Liver (tissue), 3 donors: ENCODE measurements at regions not wholly inside any gene's neighbourhood (a gene's known extent, or its start where the extent isn't known, plus 50 kb on each side); places are given as distances from the start of the nearest gene placed in this dataset.

Experiments
- EGR1 ChIP-seq, 2 donors: IDR thresholded peaks; 2 replicates each; pipeline ENCODE4 v1.6.1; 2016 to 2018; ENCODE audit warnings: antibody characterized with exemption in 2 of 2, low read depth in 2 of 2
- HNF4A ChIP-seq, 2 donors: conservative IDR thresholded peaks; 2 replicates each; pipeline ENCODE4 v1.6.1; 2016; ENCODE audit warnings: antibody characterized with exemption in 2 of 2, mild to moderate bottlenecking in 2 of 2
- RAD21 ChIP-seq, 2 donors: IDR thresholded peaks; 2 replicates each; pipeline ENCODE4 v1.6.1; 2016; ENCODE audit warnings: antibody characterized with exemption in 2 of 2, mild to moderate bottlenecking in 2 of 2
- SP1 ChIP-seq: IDR thresholded peaks from 2 replicates; pipeline ENCODE4 v1.6.1; 2018; ENCODE audit warnings: antibody characterized with exemption, mild to moderate bottlenecking
- TAF1 ChIP-seq: conservative IDR thresholded peaks from 2 replicates; pipeline ENCODE4 v1.6.1; 2016; ENCODE audit warnings: antibody characterized with exemption, mild to moderate bottlenecking
- TF ChIP-seq, protein P1 (sequence below): IDR thresholded peaks from 2 replicates; pipeline ENCODE4 v1.6.1; 2016; ENCODE audit warnings: antibody characterized with exemption
- TF ChIP-seq, protein P2 (sequence below): fragments of 150-350 bp; IDR thresholded peaks from 2 replicates; pipeline ENCODE4 v1.5.1; 2017; ENCODE audit warnings: improper control_type of control experiment, low read depth, low read length; ENCODE audit not compliant: missing input control
- donor health status: healthy.
- donor health status: healthy.

DNA sequence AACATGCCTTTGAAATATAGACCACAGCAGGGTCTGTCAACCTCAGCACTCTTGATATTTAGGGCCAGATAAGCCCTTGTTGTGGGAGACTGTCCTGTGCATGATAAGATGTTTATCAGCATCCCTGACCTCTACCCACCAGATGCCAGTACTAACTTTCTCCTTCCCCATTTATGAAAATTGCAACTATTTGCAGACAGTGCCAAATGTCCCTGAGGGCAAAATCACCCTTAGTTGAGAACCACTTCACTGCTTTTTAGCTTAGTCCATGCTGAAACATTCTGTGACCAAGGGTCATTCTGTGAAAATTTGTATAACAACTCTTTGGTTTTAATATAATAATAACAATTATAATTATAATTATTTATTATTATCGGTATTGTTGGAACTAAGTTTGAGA is 1032.4 kb downstream of the MCTP2 start:
- TF ChIP-seq TAF1 (no peak), SP1 (no peak), EGR1 (IDR thresholded peaks at IDR 0.05; ENCODE audit: low read depth in 2 of 2) (no peak), RAD21 (IDR thresholded peaks at IDR 0.05) (no peak), HNF4A (conservative IDR thresholded peaks at IDR 0.05) (no peak)
- TF ChIP-seq, protein P1, sequence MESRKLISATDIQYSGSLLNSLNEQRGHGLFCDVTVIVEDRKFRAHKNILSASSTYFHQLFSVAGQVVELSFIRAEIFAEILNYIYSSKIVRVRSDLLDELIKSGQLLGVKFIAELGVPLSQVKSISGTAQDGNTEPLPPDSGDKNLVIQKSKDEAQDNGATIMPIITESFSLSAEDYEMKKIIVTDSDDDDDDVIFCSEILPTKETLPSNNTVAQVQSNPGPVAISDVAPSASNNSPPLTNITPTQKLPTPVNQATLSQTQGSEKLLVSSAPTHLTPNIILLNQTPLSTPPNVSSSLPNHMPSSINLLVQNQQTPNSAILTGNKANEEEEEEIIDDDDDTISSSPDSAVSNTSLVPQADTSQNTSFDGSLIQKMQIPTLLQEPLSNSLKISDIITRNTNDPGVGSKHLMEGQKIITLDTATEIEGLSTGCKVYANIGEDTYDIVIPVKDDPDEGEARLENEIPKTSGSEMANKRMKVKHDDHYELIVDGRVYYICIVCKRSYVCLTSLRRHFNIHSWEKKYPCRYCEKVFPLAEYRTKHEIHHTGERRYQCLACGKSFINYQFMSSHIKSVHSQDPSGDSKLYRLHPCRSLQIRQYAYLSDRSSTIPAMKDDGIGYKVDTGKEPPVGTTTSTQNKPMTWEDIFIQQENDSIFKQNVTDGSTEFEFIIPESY: no peak
- TF ChIP-seq, protein P2, sequence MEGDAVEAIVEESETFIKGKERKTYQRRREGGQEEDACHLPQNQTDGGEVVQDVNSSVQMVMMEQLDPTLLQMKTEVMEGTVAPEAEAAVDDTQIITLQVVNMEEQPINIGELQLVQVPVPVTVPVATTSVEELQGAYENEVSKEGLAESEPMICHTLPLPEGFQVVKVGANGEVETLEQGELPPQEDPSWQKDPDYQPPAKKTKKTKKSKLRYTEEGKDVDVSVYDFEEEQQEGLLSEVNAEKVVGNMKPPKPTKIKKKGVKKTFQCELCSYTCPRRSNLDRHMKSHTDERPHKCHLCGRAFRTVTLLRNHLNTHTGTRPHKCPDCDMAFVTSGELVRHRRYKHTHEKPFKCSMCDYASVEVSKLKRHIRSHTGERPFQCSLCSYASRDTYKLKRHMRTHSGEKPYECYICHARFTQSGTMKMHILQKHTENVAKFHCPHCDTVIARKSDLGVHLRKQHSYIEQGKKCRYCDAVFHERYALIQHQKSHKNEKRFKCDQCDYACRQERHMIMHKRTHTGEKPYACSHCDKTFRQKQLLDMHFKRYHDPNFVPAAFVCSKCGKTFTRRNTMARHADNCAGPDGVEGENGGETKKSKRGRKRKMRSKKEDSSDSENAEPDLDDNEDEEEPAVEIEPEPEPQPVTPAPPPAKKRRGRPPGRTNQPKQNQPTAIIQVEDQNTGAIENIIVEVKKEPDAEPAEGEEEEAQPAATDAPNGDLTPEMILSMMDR: no peak
